ENCODE measurements at regions not wholly inside any gene's neighbourhood (a gene's known extent, or its start where the extent isn't known, plus 50 kb on each side); places are given as distances from the start of the nearest gene placed in this dataset.

DNA sequence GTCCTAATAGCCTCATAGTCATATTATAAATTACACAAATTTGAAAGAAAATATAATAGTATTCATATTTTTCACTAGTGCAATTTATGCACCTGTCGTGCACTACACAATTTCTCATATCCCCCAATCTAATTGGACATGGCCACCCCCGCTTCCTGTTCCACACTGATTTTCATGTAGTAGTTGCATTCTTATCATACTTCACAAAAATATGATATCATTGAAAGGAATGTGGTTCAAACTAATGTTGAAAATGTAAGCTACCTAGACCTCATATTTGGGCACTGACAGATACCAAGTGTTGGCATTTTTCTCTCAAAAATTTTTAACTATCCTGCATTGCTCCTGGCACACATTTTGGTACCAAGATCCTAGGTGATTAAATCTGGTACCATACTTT, 985.5 kb upstream of the POU3F3 start:
- ATAC-seq (ENCODE audit: insufficient read depth, low FRiP score), result no peak

DNA sequence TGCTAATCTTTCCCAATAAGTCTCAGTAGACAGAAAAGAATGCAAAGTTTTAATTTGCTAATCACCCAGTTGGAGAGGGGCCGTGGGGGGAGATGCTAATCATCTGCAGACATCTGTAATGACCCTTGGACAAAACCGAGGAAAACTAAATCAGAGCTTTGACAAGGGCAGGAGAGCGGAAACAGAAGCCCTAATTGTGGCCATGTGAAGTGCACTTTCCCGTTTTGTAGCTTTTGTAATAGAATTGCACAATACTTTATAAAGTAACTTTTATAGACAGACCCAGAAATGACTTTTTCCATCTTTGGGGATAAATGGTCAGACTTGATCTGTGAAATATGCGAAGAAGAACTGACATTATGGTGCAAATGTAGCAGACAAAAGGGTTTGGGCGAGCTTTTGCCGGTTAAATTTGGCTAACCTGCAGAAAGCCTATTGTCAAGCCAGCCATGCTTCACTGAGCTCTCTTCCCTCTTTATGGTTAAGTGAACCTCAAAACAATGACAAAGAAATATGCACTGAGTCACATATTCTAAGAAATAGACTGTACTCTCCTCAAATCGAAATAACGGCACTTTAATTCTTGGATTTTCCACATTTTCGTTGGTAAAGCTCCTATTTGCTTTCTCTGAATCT, 980.1 kb upstream of the POU3F3 start:
- H3K4me1 ChIP-seq (ENCODE audit: control insufficient read depth in 5 of 5, insufficient read depth in 5 of 5, low read length in 5 of 5), result no peaks in the 10 kb centered on the region
- no peaks in the 10 kb centered on the region for H3K27me3 ChIP-seq (ENCODE audit: control insufficient read depth in 3 of 3, insufficient read depth in 3 of 3, low read length in 2 of 3)
- no peak for DNase-seq
- no peak overlapping the region for H3K27ac ChIP-seq (ENCODE audit: low read depth in 1 of 2, low read length in 1 of 2)
- peaks cover 0 to 4% (median 0%) of the 10 kb centered on the region in 4 donors for H3K9me3 ChIP-seq (ENCODE audit: control insufficient read depth in 4 of 4, insufficient read depth in 3 of 4, low read length in 3 of 4)
- no peak overlapping the region for H3K4me3 ChIP-seq
- TF ChIP-seq, protein P1, sequence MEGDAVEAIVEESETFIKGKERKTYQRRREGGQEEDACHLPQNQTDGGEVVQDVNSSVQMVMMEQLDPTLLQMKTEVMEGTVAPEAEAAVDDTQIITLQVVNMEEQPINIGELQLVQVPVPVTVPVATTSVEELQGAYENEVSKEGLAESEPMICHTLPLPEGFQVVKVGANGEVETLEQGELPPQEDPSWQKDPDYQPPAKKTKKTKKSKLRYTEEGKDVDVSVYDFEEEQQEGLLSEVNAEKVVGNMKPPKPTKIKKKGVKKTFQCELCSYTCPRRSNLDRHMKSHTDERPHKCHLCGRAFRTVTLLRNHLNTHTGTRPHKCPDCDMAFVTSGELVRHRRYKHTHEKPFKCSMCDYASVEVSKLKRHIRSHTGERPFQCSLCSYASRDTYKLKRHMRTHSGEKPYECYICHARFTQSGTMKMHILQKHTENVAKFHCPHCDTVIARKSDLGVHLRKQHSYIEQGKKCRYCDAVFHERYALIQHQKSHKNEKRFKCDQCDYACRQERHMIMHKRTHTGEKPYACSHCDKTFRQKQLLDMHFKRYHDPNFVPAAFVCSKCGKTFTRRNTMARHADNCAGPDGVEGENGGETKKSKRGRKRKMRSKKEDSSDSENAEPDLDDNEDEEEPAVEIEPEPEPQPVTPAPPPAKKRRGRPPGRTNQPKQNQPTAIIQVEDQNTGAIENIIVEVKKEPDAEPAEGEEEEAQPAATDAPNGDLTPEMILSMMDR (IDR thresholded peaks at IDR 0.05; ENCODE audit: control extremely low read depth, extremely low read depth), result no peak
- no peak overlapping the region for H3K9ac ChIP-seq (ENCODE audit: insufficient read depth in 1 of 2, low read length in 2 of 2)
- no peaks in the 10 kb centered on the region for H3K36me3 ChIP-seq (ENCODE audit: control insufficient read depth in 4 of 4, insufficient read depth in 4 of 4, low read length in 4 of 4)
- no peak for ATAC-seq (ENCODE audit: insufficient read depth, low FRiP score)
- WGBS, 2 donors, result 61 to 63% methylated on average over 10 of the region's 10 CpGs

More for the DNA sequence above, 985.5 kb upstream of the POU3F3 start:
- no peak for DNase-seq
- Histone ChIP-seq H3K4me3 (no peak overlapping the region), H3K36me3 (ENCODE audit: control insufficient read depth in 4 of 4, insufficient read depth in 4 of 4, low read length in 4 of 4) (no peaks in the 10 kb centered on the region), H3K27ac (ENCODE audit: low read depth in 1 of 2, low read length in 1 of 2) (no peak overlapping the region), H3K9me3 (ENCODE audit: control insufficient read depth in 4 of 4, insufficient read depth in 3 of 4, low read length in 3 of 4) (peaks cover 0 to 4% (median 0%) of the 10 kb centered on the region in 4 donors), H3K4me1 (ENCODE audit: control insufficient read depth in 5 of 5, insufficient read depth in 5 of 5, low read length in 5 of 5) (no peaks in the 10 kb centered on the region), H3K27me3 (ENCODE audit: control insufficient read depth in 3 of 3, insufficient read depth in 3 of 3, low read length in 2 of 3) (no peaks in the 10 kb centered on the region), H3K9ac (ENCODE audit: insufficient read depth in 1 of 2, low read length in 2 of 2) (no peak overlapping the region)
- TF ChIP-seq, protein P1 (IDR thresholded peaks at IDR 0.05; ENCODE audit: control extremely low read depth, extremely low read depth), result no peak
- 74 to 93% methylated on average over 2 of the region's 2 CpGs for whole genome bisulfite sequencing, 2 donors

DNA sequence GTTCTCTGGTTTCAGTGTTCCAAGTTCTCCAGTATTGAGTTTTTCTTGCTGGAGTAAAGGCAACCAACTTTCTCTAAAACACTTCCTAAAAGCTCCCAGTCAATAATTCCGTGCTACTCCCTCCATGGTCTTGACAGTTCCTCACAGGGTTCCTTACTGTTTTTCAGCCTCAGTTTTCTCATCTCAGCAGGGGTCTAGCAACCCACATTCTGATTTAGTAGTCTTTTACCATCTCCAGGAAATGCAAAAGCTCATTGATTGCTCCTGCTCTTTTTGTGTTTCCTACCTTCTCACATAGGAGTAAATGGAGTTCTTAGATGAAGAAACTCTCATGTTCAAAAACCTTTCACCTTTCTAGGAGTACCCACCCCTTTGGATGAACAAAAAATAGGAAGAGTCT, 978.8 kb upstream of the POU3F3 start:
- TF ChIP-seq, protein P1 (IDR thresholded peaks at IDR 0.05; ENCODE audit: control extremely low read depth, extremely low read depth), result no peak
- 31 to 44% methylated on average over 1 of the region's 1 CpG for WGBS, 2 donors
- Histone ChIP-seq H3K9ac (ENCODE audit: insufficient read depth in 1 of 2, low read length in 2 of 2) (no peak overlapping the region), H3K4me3 (no peak overlapping the region), H3K9me3 (ENCODE audit: control insufficient read depth in 4 of 4, insufficient read depth in 3 of 4, low read length in 3 of 4) (peaks cover 0 to 4% (median 0%) of the 10 kb centered on the region in 4 donors), H3K27me3 (ENCODE audit: control insufficient read depth in 3 of 3, insufficient read depth in 3 of 3, low read length in 2 of 3) (no peaks in the 10 kb centered on the region), H3K36me3 (ENCODE audit: control insufficient read depth in 4 of 4, insufficient read depth in 4 of 4, low read length in 4 of 4) (no peaks in the 10 kb centered on the region), H3K4me1 (ENCODE audit: control insufficient read depth in 5 of 5, insufficient read depth in 5 of 5, low read length in 5 of 5) (no peaks in the 10 kb centered on the region), H3K27ac (ENCODE audit: low read depth in 1 of 2, low read length in 1 of 2) (no peak overlapping the region)
- DNase-seq, result no peak
- ATAC-seq (ENCODE audit: insufficient read depth, low FRiP score), result no peak

DNA sequence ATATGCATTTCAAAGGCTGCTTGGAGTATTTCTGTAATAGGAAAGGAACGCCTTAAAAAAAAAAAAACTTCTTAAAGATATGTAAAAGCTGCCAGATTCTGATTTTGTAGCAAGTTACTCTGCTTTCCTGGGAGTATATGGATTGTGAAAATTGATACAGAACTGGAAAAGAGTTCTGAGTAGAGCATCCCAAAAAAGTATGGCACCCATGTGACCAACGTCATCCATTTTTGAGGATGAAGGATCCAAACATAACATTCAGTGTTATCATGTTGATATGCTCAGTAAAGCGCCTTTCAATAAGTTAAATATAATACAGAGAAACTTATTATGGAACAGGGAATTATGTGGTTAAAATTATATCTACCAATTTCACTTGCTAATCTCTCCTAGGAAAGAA, 978.4 kb upstream of the POU3F3 start:
- H3K9me3 ChIP-seq (ENCODE audit: control insufficient read depth in 4 of 4, insufficient read depth in 3 of 4, low read length in 3 of 4), result peaks cover 0 to 4% (median 0%) of the 10 kb centered on the region in 4 donors
- H3K27me3 ChIP-seq (ENCODE audit: control insufficient read depth in 3 of 3, insufficient read depth in 3 of 3, low read length in 2 of 3), result no peaks in the 10 kb centered on the region
- ATAC-seq (ENCODE audit: insufficient read depth, low FRiP score) (no peak), DNase-seq (no peak)
- H3K4me1 ChIP-seq (ENCODE audit: control insufficient read depth in 5 of 5, insufficient read depth in 5 of 5, low read length in 5 of 5), result no peaks in the 10 kb centered on the region
- no peaks in the 10 kb centered on the region for H3K36me3 ChIP-seq (ENCODE audit: control insufficient read depth in 4 of 4, insufficient read depth in 4 of 4, low read length in 4 of 4)
- TF ChIP-seq, protein P1 (IDR thresholded peaks at IDR 0.05; ENCODE audit: control extremely low read depth, extremely low read depth), result no peak
- H3K9ac ChIP-seq (ENCODE audit: insufficient read depth in 1 of 2, low read length in 2 of 2), result no peak overlapping the region
- no peak overlapping the region for H3K4me3 ChIP-seq
- WGBS, 2 donors, result 77 to 85% methylated on average over 3 of the region's 3 CpGs
- no peak overlapping the region for H3K27ac ChIP-seq (ENCODE audit: low read depth in 1 of 2, low read length in 1 of 2)
